H1 (cell line): ENCODE measurements at regions not wholly inside any gene's neighbourhood (a gene's known extent, or its start where the extent isn't known, plus 50 kb on each side); places are given as distances from the start of the nearest gene placed in this dataset.
"Not testable (repeated sequence)": the region's sequence is repeated elsewhere in the genome, so short reads cannot be mapped to it uniquely, and the experiment has no call there.

Experiments used
- CHD2 ChIP-seq: IDR thresholded peaks from 2 replicates; pipeline ENCODE4 v1.6.1; 2012; ENCODE audit warnings: low read length, improper control_type of control experiment
- EP300 ChIP-seq, 2 experiments: IDR thresholded peaks; 1 replicate in 1 of 2; 2 replicates in 1 of 2; pipeline ENCODE4 v1.6.1; 2011 to 2012; ENCODE audit warnings: low read depth in 2 of 2, low read length in 2 of 2, mild to moderate bottlenecking in 2 of 2, borderline replicate concordance in 1 of 2, inconsistent platforms in 1 of 2, moderate library complexity in 1 of 2
- EZH2 ChIP-seq: fragments of 200-600 bp; sonication (generic); IDR thresholded peaks from 2 replicates; pipeline ENCODE4 v1.7.1; 2012; ENCODE audit warnings: low read depth, mild to moderate bottlenecking, moderate library complexity, low read length, inconsistent platforms; ENCODE audit not compliant: severe bottlenecking
- HDAC6 ChIP-seq: IDR thresholded peaks from one replicate; pipeline ENCODE4 v1.7.1; 2012; ENCODE audit warnings: low read depth, mild to moderate bottlenecking, inconsistent platforms, low read length, moderate library complexity
- KDM1A ChIP-seq: fragments of 200-600, 300-600 bp; sonication (generic); IDR thresholded peaks from 2 replicates; pipeline ENCODE4 v1.7.1; 2016; ENCODE audit warnings: mild to moderate bottlenecking, low read length, borderline replicate concordance
- MAFK ChIP-seq: IDR thresholded peaks from 2 replicates; pipeline ENCODE4 v1.6.1; 2012; ENCODE audit warnings: low read depth, mild to moderate bottlenecking, improper control_type of control experiment, low read length
- PHF8 ChIP-seq: fragments of 200-600 bp; sonication (generic); conservative IDR thresholded peaks from 2 replicates; pipeline ENCODE4 v1.7.1; 2012; ENCODE audit warnings: low read depth, mild to moderate bottlenecking, inconsistent platforms, low read length, moderate library complexity
- POLR2A ChIP-seq, 2 experiments: IDR thresholded peaks; 1 replicate in 1 of 2; 2 replicates in 1 of 2; pipeline ENCODE4 v1.6.1; 2011; ENCODE audit warnings: low read depth in 2 of 2, low read length in 2 of 2, mild to moderate bottlenecking in 2 of 2; ENCODE audit errors: control extremely low read depth in 1 of 2
- RFX5 ChIP-seq: IDR thresholded peaks from 2 replicates; pipeline ENCODE4 v1.6.1; 2011; ENCODE audit warnings: low read depth, low read length, improper control_type of control experiment, borderline replicate concordance
- SP1 ChIP-seq: IDR thresholded peaks from 2 replicates; pipeline ENCODE4 v1.6.1; 2011; ENCODE audit warnings: low read depth, low read length
- TEAD4 ChIP-seq: IDR thresholded peaks from 2 replicates; pipeline ENCODE4 v1.6.1; 2012; ENCODE audit warnings: low read depth, low read length, inconsistent platforms, mixed read lengths
- YY1 ChIP-seq: IDR thresholded peaks from 2 replicates; pipeline ENCODE4 v1.6.1; 2011; ENCODE audit warnings: low read depth, mild to moderate bottlenecking, low read length
- TF ChIP-seq, protein P1 (sequence below), 3 experiments: IDR thresholded peaks; 1 replicate in 2 of 3; 2 replicates in 1 of 3; pipeline versions ENCODE4 v1.5.1 to v1.6.1; 2011; ENCODE audit warnings: low read length in 3 of 3, mild to moderate bottlenecking in 3 of 3, inconsistent platforms in 2 of 3, low read depth in 1 of 3, moderate library complexity in 1 of 3; ENCODE audit not compliant: insufficient read depth in 1 of 3; ENCODE audit errors: control extremely low read depth in 1 of 3
- TF ChIP-seq, protein P2 (sequence below): IDR thresholded peaks from 2 replicates; pipeline ENCODE4 v1.6.1; 2011; ENCODE audit warnings: low read depth, mild to moderate bottlenecking, low read length; ENCODE audit not compliant: insufficient read depth

DNA sequence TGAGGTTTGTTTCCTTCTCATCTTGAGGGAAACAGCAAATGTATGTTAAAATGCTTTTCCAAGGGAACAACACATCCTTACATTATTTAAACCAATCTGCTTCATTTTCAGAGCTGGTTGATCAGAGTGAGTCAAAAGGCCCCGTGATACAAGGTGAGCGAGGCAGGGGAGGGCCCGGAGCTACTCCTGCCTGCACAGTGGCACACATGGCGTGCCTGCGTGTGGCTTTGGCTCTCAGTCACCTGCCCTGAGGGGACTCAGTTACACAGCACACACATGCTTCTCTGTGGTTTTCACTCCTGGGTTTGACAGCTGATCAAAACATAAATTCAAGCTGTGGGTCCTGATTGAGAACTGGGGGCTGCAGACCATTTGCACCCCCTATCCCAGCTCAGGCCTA, 105.3 kb downstream of the NSUN5 start:
- TF ChIP-seq, protein P1, sequence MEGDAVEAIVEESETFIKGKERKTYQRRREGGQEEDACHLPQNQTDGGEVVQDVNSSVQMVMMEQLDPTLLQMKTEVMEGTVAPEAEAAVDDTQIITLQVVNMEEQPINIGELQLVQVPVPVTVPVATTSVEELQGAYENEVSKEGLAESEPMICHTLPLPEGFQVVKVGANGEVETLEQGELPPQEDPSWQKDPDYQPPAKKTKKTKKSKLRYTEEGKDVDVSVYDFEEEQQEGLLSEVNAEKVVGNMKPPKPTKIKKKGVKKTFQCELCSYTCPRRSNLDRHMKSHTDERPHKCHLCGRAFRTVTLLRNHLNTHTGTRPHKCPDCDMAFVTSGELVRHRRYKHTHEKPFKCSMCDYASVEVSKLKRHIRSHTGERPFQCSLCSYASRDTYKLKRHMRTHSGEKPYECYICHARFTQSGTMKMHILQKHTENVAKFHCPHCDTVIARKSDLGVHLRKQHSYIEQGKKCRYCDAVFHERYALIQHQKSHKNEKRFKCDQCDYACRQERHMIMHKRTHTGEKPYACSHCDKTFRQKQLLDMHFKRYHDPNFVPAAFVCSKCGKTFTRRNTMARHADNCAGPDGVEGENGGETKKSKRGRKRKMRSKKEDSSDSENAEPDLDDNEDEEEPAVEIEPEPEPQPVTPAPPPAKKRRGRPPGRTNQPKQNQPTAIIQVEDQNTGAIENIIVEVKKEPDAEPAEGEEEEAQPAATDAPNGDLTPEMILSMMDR (IDR thresholded peaks at IDR 0.05; ENCODE audit: control extremely low read depth in 1 of 3, insufficient read depth in 1 of 3, low read depth in 1 of 3, low read length in 3 of 3), result not testable (repeated sequence)
- TF ChIP-seq PHF8; SP1; YY1; MAFK; RFX5; EP300 (IDR thresholded peaks at IDR 0.05; ENCODE audit: borderline replicate concordance in 1 of 2, low read depth in 2 of 2, low read length in 2 of 2); EZH2; KDM1A; TEAD4; HDAC6; POLR2A (IDR thresholded peaks at IDR 0.05; ENCODE audit: control extremely low read depth in 1 of 2, low read depth in 2 of 2, low read length in 2 of 2); CHD2: not testable (repeated sequence)
- TF ChIP-seq, protein P2, sequence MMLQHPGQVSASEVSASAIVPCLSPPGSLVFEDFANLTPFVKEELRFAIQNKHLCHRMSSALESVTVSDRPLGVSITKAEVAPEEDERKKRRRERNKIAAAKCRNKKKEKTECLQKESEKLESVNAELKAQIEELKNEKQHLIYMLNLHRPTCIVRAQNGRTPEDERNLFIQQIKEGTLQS, result not testable (repeated sequence)
